NB4 (cell line): ENCODE measurements at regions not wholly inside any gene's neighbourhood (a gene's known extent, or its start where the extent isn't known, plus 50 kb on each side); places are given as distances from the start of the nearest gene placed in this dataset.

Experiments
- MYC ChIP-seq: IDR thresholded peaks from 2 replicates; pipeline ENCODE4 v1.6.1; 2011; ENCODE audit warnings: low read depth, low read length
- TF ChIP-seq, protein P1 (sequence below): IDR thresholded peaks from 2 replicates; pipeline ENCODE4 v1.6.1; 2011; ENCODE audit warnings: low read depth, low read length
- TF ChIP-seq, protein P2 (sequence below): IDR thresholded peaks from one replicate; pipeline ENCODE4 v1.5.1; 2012; ENCODE audit warnings: low read depth, low read length

GRCh38 chr9:30775236-30775635 is 1609.2 kb upstream of the ACO1 start:
- TF ChIP-seq, protein P1, sequence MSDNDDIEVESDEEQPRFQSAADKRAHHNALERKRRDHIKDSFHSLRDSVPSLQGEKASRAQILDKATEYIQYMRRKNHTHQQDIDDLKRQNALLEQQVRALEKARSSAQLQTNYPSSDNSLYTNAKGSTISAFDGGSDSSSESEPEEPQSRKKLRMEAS = no peak
- TF ChIP-seq, protein P2, sequence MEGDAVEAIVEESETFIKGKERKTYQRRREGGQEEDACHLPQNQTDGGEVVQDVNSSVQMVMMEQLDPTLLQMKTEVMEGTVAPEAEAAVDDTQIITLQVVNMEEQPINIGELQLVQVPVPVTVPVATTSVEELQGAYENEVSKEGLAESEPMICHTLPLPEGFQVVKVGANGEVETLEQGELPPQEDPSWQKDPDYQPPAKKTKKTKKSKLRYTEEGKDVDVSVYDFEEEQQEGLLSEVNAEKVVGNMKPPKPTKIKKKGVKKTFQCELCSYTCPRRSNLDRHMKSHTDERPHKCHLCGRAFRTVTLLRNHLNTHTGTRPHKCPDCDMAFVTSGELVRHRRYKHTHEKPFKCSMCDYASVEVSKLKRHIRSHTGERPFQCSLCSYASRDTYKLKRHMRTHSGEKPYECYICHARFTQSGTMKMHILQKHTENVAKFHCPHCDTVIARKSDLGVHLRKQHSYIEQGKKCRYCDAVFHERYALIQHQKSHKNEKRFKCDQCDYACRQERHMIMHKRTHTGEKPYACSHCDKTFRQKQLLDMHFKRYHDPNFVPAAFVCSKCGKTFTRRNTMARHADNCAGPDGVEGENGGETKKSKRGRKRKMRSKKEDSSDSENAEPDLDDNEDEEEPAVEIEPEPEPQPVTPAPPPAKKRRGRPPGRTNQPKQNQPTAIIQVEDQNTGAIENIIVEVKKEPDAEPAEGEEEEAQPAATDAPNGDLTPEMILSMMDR = no peak
- TF ChIP-seq MYC = no peak
